ENCODE measurements at regions not wholly inside any gene's neighbourhood (a gene's known extent, or its start where the extent isn't known, plus 50 kb on each side); places are given as distances from the start of the nearest gene placed in this dataset.

DNA sequence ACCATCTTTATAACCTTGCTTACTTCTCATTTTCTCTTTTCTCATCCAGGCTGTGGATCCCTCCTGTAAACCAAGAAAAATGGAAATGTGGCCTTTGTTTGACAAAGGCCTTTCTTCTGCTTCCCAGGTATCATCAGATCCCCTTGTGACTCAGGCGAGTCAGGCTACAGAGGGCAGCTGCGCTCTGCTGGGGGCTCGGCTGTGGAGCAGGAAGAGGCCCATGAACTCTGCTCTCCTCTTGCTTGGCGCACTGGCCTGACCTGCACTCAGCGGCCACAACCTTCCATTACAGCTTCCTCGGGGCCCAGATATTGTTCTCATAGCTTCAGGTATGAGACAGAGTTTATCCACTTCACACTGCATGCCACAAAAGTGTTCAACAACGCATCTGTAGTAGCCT is 457.6 kb upstream of the COBL start:
- TF ChIP-seq, protein P1, sequence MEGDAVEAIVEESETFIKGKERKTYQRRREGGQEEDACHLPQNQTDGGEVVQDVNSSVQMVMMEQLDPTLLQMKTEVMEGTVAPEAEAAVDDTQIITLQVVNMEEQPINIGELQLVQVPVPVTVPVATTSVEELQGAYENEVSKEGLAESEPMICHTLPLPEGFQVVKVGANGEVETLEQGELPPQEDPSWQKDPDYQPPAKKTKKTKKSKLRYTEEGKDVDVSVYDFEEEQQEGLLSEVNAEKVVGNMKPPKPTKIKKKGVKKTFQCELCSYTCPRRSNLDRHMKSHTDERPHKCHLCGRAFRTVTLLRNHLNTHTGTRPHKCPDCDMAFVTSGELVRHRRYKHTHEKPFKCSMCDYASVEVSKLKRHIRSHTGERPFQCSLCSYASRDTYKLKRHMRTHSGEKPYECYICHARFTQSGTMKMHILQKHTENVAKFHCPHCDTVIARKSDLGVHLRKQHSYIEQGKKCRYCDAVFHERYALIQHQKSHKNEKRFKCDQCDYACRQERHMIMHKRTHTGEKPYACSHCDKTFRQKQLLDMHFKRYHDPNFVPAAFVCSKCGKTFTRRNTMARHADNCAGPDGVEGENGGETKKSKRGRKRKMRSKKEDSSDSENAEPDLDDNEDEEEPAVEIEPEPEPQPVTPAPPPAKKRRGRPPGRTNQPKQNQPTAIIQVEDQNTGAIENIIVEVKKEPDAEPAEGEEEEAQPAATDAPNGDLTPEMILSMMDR (IDR thresholded peaks at IDR 0.05) = no peak
- TF ChIP-seq POLR2A (IDR thresholded peaks at IDR 0.05) = no peak

Data from right lobe of liver (tissue), 4 donors.